ENCODE measurements at regions not wholly inside any gene's neighbourhood (a gene's known extent, or its start where the extent isn't known, plus 50 kb on each side); places are given as distances from the start of the nearest gene placed in this dataset.

GRCh38 chr18:45448871-45449270, 166.4 kb upstream of the SLC14A2 start:
- DNase-seq: no peak
- no peaks in the 10 kb centered on the region for H3K27me3 ChIP-seq
- peak overlapping the region in 3 of 5 donors; percentile 25 to 68 (median 62) for H3K27ac ChIP-seq
- H3K4me3 ChIP-seq: no peak overlapping the region
- no peak for TF ChIP-seq EP300 (IDR thresholded peaks at IDR 0.05)
- TF ChIP-seq POLR2AphosphoS5 (IDR thresholded peaks at IDR 0.05): no peak
- no peak for TF ChIP-seq POLR2A (IDR thresholded peaks at IDR 0.05)
- no peak for TF ChIP-seq CTCF (IDR thresholded peaks at IDR 0.05)
- H3K4me1 ChIP-seq: peaks cover 0 to 25% (median 9%) of the 10 kb centered on the region in 4 donors
- 89 to 98% (median 91%) methylated on average over 2 of the region's 2 CpGs for WGBS, 5 donors
- intact Hi-C loops (cut with DNase I; ENCODE audit: low total_unique reads): no loop called here
- H3K9me3 ChIP-seq: no peaks in the 10 kb centered on the region
- H3K36me3 ChIP-seq: no peaks in the 10 kb centered on the region

- DNase-seq: peak; percentile 28 to 86
- Histone ChIP-seq H3K9me3 (no peaks in the 10 kb centered on the region), H3K4me3 (no peak overlapping the region), H3K4me1 (peaks cover 0 to 25% (median 9%) of the 10 kb centered on the region in 4 donors), H3K36me3 (no peaks in the 10 kb centered on the region), H3K27ac (peak overlapping the region in 4 of 5 donors; percentile 35 to 68 (median 54)), H3K27me3 (no peaks in the 10 kb centered on the region)
- 62 to 71% (median 67%) methylated on average over 10 of the region's 10 CpGs for WGBS, 5 donors
- intact Hi-C loops (cut with DNase I; ENCODE audit: low total_unique reads): no loop called here
- TF ChIP-seq POLR2A (IDR thresholded peaks at IDR 0.05) (no peak), CTCF (IDR thresholded peaks at IDR 0.05) (no peak), POLR2AphosphoS5 (IDR thresholded peaks at IDR 0.05) (no peak), EP300 (IDR thresholded peaks at IDR 0.05) (no peak)
Observed at GRCh38 chr18:45449418-45450227, 165.7 kb upstream of the SLC14A2 start.

DNA sequence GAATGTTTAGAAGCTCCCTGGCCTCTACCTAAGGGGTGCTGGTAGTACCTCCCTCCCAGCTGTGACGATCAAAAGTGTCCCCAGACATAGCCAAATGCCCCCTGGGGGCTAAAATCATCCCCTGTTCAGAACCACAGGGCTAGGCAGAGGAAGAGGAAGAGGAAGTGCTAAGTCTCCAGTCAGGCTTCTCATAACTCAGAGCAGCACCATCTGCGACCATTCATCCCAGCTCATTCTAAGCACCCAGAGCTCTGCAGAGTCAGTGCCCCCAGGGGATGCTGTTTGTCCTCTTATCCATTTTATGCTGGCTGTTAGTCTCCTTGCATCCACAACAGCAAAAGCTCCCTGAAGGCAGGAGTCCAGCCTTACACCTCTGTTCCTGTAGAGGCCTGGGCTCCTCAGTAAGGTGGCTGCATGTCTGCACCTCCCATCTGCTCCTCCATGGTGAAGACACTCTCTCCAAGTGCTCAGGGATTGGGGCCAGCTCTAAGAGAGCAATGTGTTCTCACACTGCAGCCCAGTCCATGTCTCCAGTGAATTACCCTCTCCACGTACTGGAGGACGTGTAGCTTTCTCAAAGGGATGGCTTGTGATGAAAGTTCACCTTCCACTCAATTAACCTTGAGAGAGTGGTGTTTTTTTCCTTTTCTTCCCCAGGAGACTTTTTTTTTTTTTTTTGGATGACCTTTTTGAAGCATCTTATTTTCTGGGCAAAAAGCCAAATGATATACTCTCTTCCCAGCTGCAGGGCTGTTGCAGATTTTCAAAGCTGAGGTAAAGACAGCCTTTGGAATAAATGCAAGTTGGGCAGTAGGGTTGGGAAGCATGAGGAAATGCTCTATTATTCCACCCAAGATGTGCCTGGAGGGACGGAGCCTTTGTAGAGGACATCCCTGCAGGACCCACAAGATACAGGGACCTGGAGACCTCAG, 158.9 kb upstream of the SLC14A2 start:
- H3K4me1 ChIP-seq: no peaks in the 10 kb centered on the region
- TF ChIP-seq POLR2A (IDR thresholded peaks at IDR 0.05): no peak
- TF ChIP-seq EP300 (IDR thresholded peaks at IDR 0.05): no peak
- TF ChIP-seq CTCF (IDR thresholded peaks at IDR 0.05): no peak
- no peak for TF ChIP-seq POLR2AphosphoS5 (IDR thresholded peaks at IDR 0.05)
- no peak overlapping the region for H3K4me3 ChIP-seq
- WGBS, 5 donors: 69 to 76% (median 74%) methylated on average over 5 of the region's 5 CpGs
- DNase-seq: no peak
- no peaks in the 10 kb centered on the region for H3K36me3 ChIP-seq
- no peaks in the 10 kb centered on the region for H3K9me3 ChIP-seq
- no peak overlapping the region for H3K27ac ChIP-seq
- H3K27me3 ChIP-seq: no peaks in the 10 kb centered on the region
- intact Hi-C loops (cut with DNase I; ENCODE audit: low total_unique reads): no loop called here

DNA sequence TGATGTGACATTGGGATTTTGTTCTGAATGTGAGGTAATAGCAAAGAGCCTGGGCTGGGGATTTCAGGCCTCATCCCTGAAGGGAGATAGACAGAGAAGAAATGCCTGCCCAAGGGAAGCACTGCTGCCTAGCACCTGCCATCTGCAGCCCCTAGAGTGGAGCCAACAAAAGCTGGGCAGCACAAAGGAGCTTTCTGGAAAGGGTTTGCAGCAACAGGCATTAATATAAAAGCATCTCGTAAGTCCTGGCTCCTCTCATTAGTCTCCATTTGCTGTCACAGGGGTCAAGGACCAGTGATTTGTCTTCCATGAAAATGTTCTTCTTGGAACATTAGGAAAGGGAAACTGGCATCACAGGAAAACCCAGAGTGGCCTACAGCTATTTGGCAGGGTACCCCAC, 157.2 kb upstream of the SLC14A2 start:
- TF ChIP-seq EP300 (IDR thresholded peaks at IDR 0.05) (no peak), POLR2A (IDR thresholded peaks at IDR 0.05) (no peak), CTCF (IDR thresholded peaks at IDR 0.05) (no peak), POLR2AphosphoS5 (IDR thresholded peaks at IDR 0.05) (no peak)
- 56 to 75% (median 65%) methylated on average over 1 of the region's 1 CpG for WGBS, 5 donors
- H3K4me1 ChIP-seq: no peaks in the 10 kb centered on the region
- no peaks in the 10 kb centered on the region for H3K36me3 ChIP-seq
- H3K27me3 ChIP-seq: no peaks in the 10 kb centered on the region
- no peak overlapping the region for H3K27ac ChIP-seq
- intact Hi-C loops (cut with DNase I; ENCODE audit: low total_unique reads): no loop called here
- H3K4me3 ChIP-seq: no peak overlapping the region
- no peak for DNase-seq
- H3K9me3 ChIP-seq: no peaks in the 10 kb centered on the region

All from stomach (tissue), 8 donors.